Calu3 (cell line): ENCODE measurements at regions not wholly inside any gene's neighbourhood (a gene's known extent, or its start where the extent isn't known, plus 50 kb on each side); places are given as distances from the start of the nearest gene placed in this dataset.

Experiments
- BruUV-seq: library from RNA; stranded (reverse); fragments of 400-500 nt; replicated peaks from 2 replicates; lab custom pipeline; 2021; lab: Mats Ljungman, UMichigan
- CTCF ChIA-PET: fragments of 300-600 bp; sonication (Branson Sonifier 250); formaldehyde crosslinking; loops from one replicate; lab custom pipeline; 2022; ENCODE audit warnings: antibody characterized with exemption; lab: Charles Lee
- DNase-seq: peaks from one replicate; pipeline ENCODE4 v3.0.0; 2022
- H3K27ac Mint-ChIP-seq: one replicate; pipeline ENCODE4 v1.8.0; 2022; ENCODE audit warnings: mixed read lengths; ENCODE audit not compliant: unreplicated experiment
- H3K27me3 Mint-ChIP-seq: one replicate; pipeline ENCODE4 v1.8.0; 2022; ENCODE audit warnings: mixed read lengths; ENCODE audit not compliant: unreplicated experiment
- H3K36me3 Mint-ChIP-seq: one replicate; pipeline ENCODE4 v1.8.0; 2022; ENCODE audit warnings: mild to moderate bottlenecking, moderate library complexity, mixed read lengths; ENCODE audit not compliant: insufficient read depth, unreplicated experiment
- H3K4me1 Mint-ChIP-seq: one replicate; pipeline ENCODE4 v1.8.0; 2022; ENCODE audit warnings: mild to moderate bottlenecking, low read depth, mixed read lengths; ENCODE audit not compliant: unreplicated experiment
- H3K4me3 Mint-ChIP-seq: one replicate; pipeline ENCODE4 v1.8.0; 2022; ENCODE audit warnings: mild to moderate bottlenecking, low read depth, moderate library complexity, mixed read lengths; ENCODE audit not compliant: unreplicated experiment
- H3K9me3 Mint-ChIP-seq: one replicate; pipeline ENCODE4 v1.8.0; 2022; ENCODE audit warnings: low read depth, mixed read lengths; ENCODE audit not compliant: unreplicated experiment
- intact Hi-C: fragments of 100-400 bp; cut with micrococcal nuclease; formaldehyde crosslinking; loops from one replicate; pipeline ENCODE4 v1.10.0; 2022; ENCODE audit not compliant: unreplicated experiment
- TF ChIP-seq, protein P1 (sequence below): fragments of 200-600 bp; IDR thresholded peaks from one replicate; pipeline ENCODE4 v1.8.0; 2022; ENCODE audit warnings: antibody characterized with exemption; ENCODE audit not compliant: unreplicated experiment

DNA sequence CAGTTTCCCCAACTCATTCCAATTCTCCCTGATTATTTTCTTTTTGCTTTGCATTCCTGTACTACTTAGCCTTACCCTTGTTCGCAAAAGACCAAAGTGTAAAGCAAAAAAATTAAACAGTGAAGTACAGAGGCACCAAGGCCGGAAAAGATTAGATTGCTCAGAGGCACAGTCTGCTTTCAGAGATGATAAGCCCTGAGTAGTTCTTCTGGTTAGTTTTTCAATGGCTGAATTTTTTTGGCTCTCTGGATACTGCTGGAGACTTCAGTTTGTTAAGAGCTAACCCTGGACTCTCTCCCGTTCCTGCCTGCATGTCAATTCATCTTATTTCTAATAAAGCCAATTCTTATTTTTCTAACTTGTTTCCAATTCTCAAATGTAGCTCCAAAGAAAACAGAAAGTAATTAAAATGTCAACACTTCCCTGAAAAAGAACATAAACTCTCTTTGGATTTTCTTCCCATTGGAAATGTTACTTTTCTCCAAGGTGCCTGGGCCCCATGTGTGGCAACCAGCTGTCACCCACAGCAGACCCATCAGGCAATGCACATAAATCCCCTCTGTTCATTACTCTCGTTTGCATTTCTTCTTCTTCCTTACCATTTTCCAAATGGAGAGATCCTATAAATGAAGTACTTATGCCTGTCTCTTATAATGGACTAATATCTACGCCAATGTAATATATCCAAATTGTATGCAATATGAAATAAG is 142.8 kb downstream of the BTG1 start:
- intact Hi-C loops: no loop called here
- Mint-ChIP-seq H3K27ac (no peak overlapping the region), H3K36me3 (no peaks in the 10 kb centered on the region), H3K4me1 (no peaks in the 10 kb centered on the region), H3K4me3 (no peak overlapping the region), H3K27me3 (no peaks in the 10 kb centered on the region), H3K9me3 (no peaks in the 10 kb centered on the region)
- no TSS peak for BruUV-seq
- TF ChIP-seq, protein P1, sequence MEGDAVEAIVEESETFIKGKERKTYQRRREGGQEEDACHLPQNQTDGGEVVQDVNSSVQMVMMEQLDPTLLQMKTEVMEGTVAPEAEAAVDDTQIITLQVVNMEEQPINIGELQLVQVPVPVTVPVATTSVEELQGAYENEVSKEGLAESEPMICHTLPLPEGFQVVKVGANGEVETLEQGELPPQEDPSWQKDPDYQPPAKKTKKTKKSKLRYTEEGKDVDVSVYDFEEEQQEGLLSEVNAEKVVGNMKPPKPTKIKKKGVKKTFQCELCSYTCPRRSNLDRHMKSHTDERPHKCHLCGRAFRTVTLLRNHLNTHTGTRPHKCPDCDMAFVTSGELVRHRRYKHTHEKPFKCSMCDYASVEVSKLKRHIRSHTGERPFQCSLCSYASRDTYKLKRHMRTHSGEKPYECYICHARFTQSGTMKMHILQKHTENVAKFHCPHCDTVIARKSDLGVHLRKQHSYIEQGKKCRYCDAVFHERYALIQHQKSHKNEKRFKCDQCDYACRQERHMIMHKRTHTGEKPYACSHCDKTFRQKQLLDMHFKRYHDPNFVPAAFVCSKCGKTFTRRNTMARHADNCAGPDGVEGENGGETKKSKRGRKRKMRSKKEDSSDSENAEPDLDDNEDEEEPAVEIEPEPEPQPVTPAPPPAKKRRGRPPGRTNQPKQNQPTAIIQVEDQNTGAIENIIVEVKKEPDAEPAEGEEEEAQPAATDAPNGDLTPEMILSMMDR: no peak
- CTCF ChIA-PET: interaction anchor here (0.5 kb wide), 1 partner anchor 57 kb away, joined by 8 read pairs; no protein-coding TSS in a partner anchor
- no peak for DNase-seq

DNA sequence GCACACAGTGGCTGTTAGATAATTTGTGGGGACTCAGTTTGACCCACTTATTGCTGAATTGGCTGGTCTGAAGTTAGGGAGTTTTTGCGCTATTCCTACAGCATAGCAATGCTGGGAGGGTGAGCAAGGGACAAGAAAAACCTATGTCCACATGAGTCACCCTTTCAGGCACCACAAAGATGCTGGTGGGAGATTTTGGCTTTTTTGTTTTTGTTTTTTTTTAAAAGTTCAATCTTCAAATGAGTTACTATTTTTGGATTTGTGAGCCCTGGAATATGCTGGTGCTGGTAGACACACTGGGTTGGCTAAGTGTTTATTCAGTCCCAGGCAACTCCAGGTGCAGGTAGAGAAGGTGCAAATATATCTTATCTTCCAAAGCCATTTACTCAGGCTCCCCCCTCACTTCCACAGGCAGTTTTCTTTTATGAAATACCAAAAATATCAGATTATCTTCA is 143.4 kb downstream of the BTG1 start:
- intact Hi-C loops: no loop called here
- CTCF ChIA-PET: no interaction called here
- no peaks in the 10 kb centered on the region for H3K36me3 Mint-ChIP-seq
- BruUV-seq: no TSS peak
- TF ChIP-seq, protein P1: no peak
- no peak overlapping the region for H3K4me3 Mint-ChIP-seq
- no peaks in the 10 kb centered on the region for H3K4me1 Mint-ChIP-seq
- no peaks in the 10 kb centered on the region for H3K9me3 Mint-ChIP-seq
- H3K27me3 Mint-ChIP-seq: no peaks in the 10 kb centered on the region
- no peak for DNase-seq
- H3K27ac Mint-ChIP-seq: no peak overlapping the region

DNA sequence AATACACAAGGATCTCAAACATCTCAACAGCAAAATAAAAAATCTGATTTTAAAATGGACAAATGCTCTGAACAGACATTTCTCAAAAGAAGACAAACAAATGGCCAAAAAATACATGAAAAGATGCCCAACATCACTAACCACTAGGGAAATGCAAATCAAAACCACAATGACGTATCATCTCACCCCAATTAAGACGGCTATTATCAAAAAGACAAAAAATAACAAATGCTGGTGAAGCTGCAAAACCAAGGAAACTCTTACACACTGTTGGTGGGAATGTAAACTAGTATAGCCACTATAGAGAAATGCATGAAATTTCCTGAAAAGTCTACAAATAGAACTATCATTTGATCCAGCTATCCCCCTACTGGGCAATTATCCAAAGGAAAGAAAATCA is 145.0 kb downstream of the BTG1 start:
- H3K9me3 Mint-ChIP-seq: no peaks in the 10 kb centered on the region
- TF ChIP-seq, protein P1: no peak
- CTCF ChIA-PET: no interaction called here
- BruUV-seq: no TSS peak
- H3K27ac Mint-ChIP-seq: no peak overlapping the region
- H3K4me3 Mint-ChIP-seq: no peak overlapping the region
- H3K27me3 Mint-ChIP-seq: no peaks in the 10 kb centered on the region
- intact Hi-C loops: no loop called here
- H3K36me3 Mint-ChIP-seq: no peaks in the 10 kb centered on the region
- no peak for DNase-seq
- no peaks in the 10 kb centered on the region for H3K4me1 Mint-ChIP-seq

DNA sequence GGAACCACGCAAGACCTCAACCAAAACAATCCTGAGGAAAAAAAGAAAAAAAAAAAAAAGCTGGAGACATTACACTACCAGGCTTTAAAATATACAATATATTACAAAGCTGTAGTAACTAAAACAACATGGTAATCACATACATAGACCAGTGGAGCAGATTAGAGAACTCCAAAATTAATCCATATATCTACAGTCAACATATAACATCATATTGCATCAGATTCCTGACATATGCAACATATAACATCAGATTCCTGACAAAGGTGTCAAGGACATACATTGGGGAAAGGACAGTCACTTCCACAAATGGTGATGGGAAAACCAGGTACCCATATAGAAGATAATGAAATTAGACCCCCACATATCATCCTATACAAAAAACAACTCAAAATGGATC is 145.8 kb downstream of the BTG1 start:
- no TSS peak for BruUV-seq
- Mint-ChIP-seq H3K4me1 (no peaks in the 10 kb centered on the region), H3K36me3 (no peaks in the 10 kb centered on the region), H3K9me3 (no peaks in the 10 kb centered on the region), H3K4me3 (no peak overlapping the region), H3K27ac (no peak overlapping the region), H3K27me3 (no peaks in the 10 kb centered on the region)
- TF ChIP-seq, protein P1: no peak
- intact Hi-C loops: loop anchor here (10.0 kb wide), 1 partner anchor 185 kb away; no protein-coding TSS in a partner anchor
- CTCF ChIA-PET: no interaction called here
- DNase-seq: no peak
